Mesenchymal stem cell (in vitro differentiated cells and primary cell): ENCODE measurements at regions not wholly inside any gene's neighbourhood (a gene's known extent, or its start where the extent isn't known, plus 50 kb on each side); places are given as distances from the start of the nearest gene placed in this dataset.

Experiments
- DNase-seq: peaks from one replicate; pipeline ENCODE4 v3.0.0-alpha.2; 2013
- H2AFZ ChIP-seq: one replicate; pipeline ENCODE4 v1.6.1; 2013; ENCODE audit warnings: low read depth, mild to moderate bottlenecking, control low read depth, inconsistent platforms, low read length, moderate library complexity
- H2AK5ac ChIP-seq: 2 replicates; pipeline ENCODE4 v1.6.1; 2013; ENCODE audit warnings: low read length, moderate library complexity, mild to moderate bottlenecking, inconsistent platforms; ENCODE audit not compliant: severe bottlenecking
- H2BK120ac ChIP-seq: one replicate; pipeline ENCODE4 v1.6.1; 2013; ENCODE audit warnings: low read depth, mild to moderate bottlenecking, inconsistent platforms, low read length, moderate library complexity
- H2BK12ac ChIP-seq, 2 experiments: one replicate each; pipeline ENCODE4 v1.6.1; 2013; ENCODE audit warnings: inconsistent platforms in 2 of 2, low read length in 2 of 2, mild to moderate bottlenecking in 2 of 2, moderate library complexity in 2 of 2, control low read depth in 1 of 2
- H2BK15ac ChIP-seq: one replicate; pipeline ENCODE4 v1.6.1; 2013; ENCODE audit warnings: mild to moderate bottlenecking, low read depth, inconsistent platforms; ENCODE audit not compliant: poor library complexity, severe bottlenecking
- H2BK5ac ChIP-seq: 2 replicates; pipeline ENCODE4 v1.6.1; 2013; ENCODE audit warnings: low read depth, mild to moderate bottlenecking, low read length, control low read depth, inconsistent platforms; ENCODE audit not compliant: poor library complexity, severe bottlenecking
- H3K14ac ChIP-seq, 2 experiments: one replicate each; pipeline ENCODE4 v1.6.1; 2013; ENCODE audit warnings: inconsistent platforms in 2 of 2, low read length in 2 of 2, control low read depth in 1 of 2, mild to moderate bottlenecking in 1 of 2, moderate library complexity in 1 of 2
- H3K18ac ChIP-seq, 2 experiments: one replicate each; pipeline ENCODE4 v1.6.1; 2013; ENCODE audit warnings: inconsistent platforms in 2 of 2, low read length in 2 of 2, control low read depth in 1 of 2, low read depth in 1 of 2, mild to moderate bottlenecking in 1 of 2
- H3K23ac ChIP-seq, 2 experiments: one replicate each; pipeline ENCODE4 v1.6.1; 2013; ENCODE audit warnings: inconsistent platforms in 2 of 2, low read length in 2 of 2, mild to moderate bottlenecking in 2 of 2, moderate library complexity in 2 of 2, control low read depth in 1 of 2
- H3K27ac ChIP-seq: 2 replicates; pipeline ENCODE4 v1.5.1; 2013; ENCODE audit warnings: mild to moderate bottlenecking, moderate library complexity, low read length, control low read depth, inconsistent platforms; ENCODE audit not compliant: poor library complexity, severe bottlenecking
- H3K27me3 ChIP-seq, 2 experiments: 2 replicates each; pipeline versions ENCODE4 v1.6.1 to v1.7.0; 2013; ENCODE audit warnings: low read length in 2 of 2, mild to moderate bottlenecking in 2 of 2, moderate library complexity in 2 of 2, control low read depth in 1 of 2, inconsistent platforms in 1 of 2; ENCODE audit not compliant: control insufficient read depth in 1 of 2, insufficient read depth in 1 of 2
- H3K36me3 ChIP-seq, 2 experiments: 2 replicates each; pipeline versions ENCODE4 v1.6.1 to v1.7.0; 2013; ENCODE audit warnings: low read length in 2 of 2, control low read depth in 1 of 2, inconsistent platforms in 1 of 2, low read depth in 1 of 2, mild to moderate bottlenecking in 1 of 2; ENCODE audit not compliant: insufficient read depth in 2 of 2, control insufficient read depth in 1 of 2
- H3K4ac ChIP-seq, 2 experiments: one replicate each; pipeline ENCODE4 v1.6.1; 2013; ENCODE audit warnings: inconsistent platforms in 2 of 2, low read length in 2 of 2, mild to moderate bottlenecking in 2 of 2, moderate library complexity in 2 of 2, control low read depth in 1 of 2, low read depth in 1 of 2
- H3K4me1 ChIP-seq: 2 replicates; pipeline ENCODE4 v1.6.1; 2013; ENCODE audit warnings: low read depth, low read length, control low read depth; ENCODE audit not compliant: control insufficient read depth, insufficient read depth
- H3K4me2 ChIP-seq: 2 replicates; pipeline ENCODE4 v1.6.1; 2013; ENCODE audit warnings: low read length, mild to moderate bottlenecking, inconsistent platforms; ENCODE audit not compliant: poor library complexity, severe bottlenecking
- H3K4me3 ChIP-seq, 2 experiments: 2 replicates each; pipeline versions ENCODE4 v1.5.1 to v1.7.0; 2013; ENCODE audit warnings: low read length in 2 of 2, mild to moderate bottlenecking in 2 of 2, control low read depth in 1 of 2, low read depth in 1 of 2; ENCODE audit not compliant: insufficient read depth in 1 of 2
- H3K79me1 ChIP-seq: replicated peaks from 2 replicates; pipeline ENCODE4 v1.6.1; 2013; ENCODE audit warnings: mild to moderate bottlenecking, control low read depth, low read length, inconsistent platforms; ENCODE audit not compliant: poor library complexity, severe bottlenecking
- H3K9ac ChIP-seq: 2 replicates; pipeline ENCODE4 v1.7.0; 2013; ENCODE audit warnings: mild to moderate bottlenecking, low read length, moderate library complexity
- H3K9me3 ChIP-seq: 2 replicates; pipeline ENCODE4 v1.7.0; 2013; ENCODE audit warnings: mild to moderate bottlenecking, low read length; ENCODE audit not compliant: control insufficient read depth
- H4K8ac ChIP-seq: one replicate; pipeline ENCODE4 v1.6.1; 2013; ENCODE audit warnings: inconsistent platforms, mild to moderate bottlenecking, low read length, moderate library complexity
- H4K91ac ChIP-seq: one replicate; pipeline ENCODE4 v1.6.1; 2013; ENCODE audit warnings: mild to moderate bottlenecking, low read length, inconsistent platforms
- WGBS: methylation state at CpG from one replicate; pipeline ENCODE4 v1.1.7; 2013; ENCODE audit warnings: mixed read lengths; 5-methylcytosine and 5-hydroxymethylcytosine counted together

DNA sequence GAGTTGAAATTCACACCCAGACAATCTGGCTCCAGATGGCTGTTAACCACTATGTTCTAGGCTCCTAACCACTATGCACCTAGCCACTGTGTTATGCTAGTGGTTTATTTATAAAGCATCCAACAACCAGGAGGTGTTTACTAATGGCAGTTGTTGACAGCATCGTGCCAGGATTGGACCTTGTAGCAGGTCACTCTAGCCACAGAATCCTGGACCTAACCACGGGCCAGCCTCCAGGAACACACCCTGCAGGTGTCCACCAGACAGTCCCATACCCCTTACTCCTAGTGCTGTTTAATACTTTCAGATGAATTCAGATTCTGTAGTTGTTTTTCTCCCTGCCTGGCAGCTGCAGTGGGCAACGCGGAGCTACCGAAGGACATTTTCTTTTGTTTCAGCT is 109.4 kb upstream of the MYL2 start:
- Histone ChIP-seq H3K9me3 (no peaks in the 10 kb centered on the region), H3K4me3 (no peak overlapping the region), H3K27ac (no peak overlapping the region), H3K27me3 (peaks cover 69 to 89% of the 10 kb centered on the region in 2 experiments), H2BK5ac (no peak overlapping the region), H3K14ac (no peak overlapping the region), H2BK15ac (no peak overlapping the region), H3K36me3 (no peaks in the 10 kb centered on the region), H3K4me2 (no peak overlapping the region), H4K91ac (no peak overlapping the region), H2BK120ac (no peak overlapping the region), H2AK5ac (no peak overlapping the region), H2BK12ac (no peak overlapping the region), H3K23ac (no peak overlapping the region), H2AFZ (no peak overlapping the region), H4K8ac (no peak overlapping the region), H3K4ac (no peak overlapping the region), H3K18ac (no peak overlapping the region), H3K4me1 (peaks cover 10% of the 10 kb centered on the region), H3K9ac (no peak overlapping the region), H3K79me1 (no peaks in the 10 kb centered on the region)
- WGBS = 46% methylated on average over 5 of the region's 5 CpGs
- no peak for DNase-seq

DNA sequence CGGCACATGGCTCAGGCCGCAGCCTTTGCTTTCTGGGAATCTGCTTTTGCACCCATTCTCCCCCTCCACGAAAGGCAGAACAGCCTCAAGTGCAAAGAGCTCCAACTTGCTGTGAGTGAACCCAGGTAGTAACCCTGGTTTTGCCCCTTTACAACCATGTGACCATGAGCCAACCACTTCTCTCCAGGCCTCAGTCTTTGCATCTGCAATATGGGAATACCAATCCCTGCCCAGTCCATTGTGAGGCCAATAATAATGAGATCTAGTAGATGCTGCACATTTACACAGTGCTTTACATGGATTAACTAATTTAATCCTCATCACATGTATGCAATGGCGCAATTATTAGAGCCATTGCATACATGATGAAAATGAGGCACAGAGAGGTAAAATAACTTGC is 108.9 kb upstream of the MYL2 start:
- Histone ChIP-seq H3K23ac (no peak overlapping the region), H2BK5ac (no peak overlapping the region), H3K4me2 (no peak overlapping the region), H3K27me3 (peaks cover 70 to 91% of the 10 kb centered on the region in 2 experiments), H4K91ac (no peak overlapping the region), H3K79me1 (no peaks in the 10 kb centered on the region), H2AK5ac (no peak overlapping the region), H3K4me1 (peaks cover 7% of the 10 kb centered on the region), H2BK15ac (no peak overlapping the region), H3K27ac (no peak overlapping the region), H2BK12ac (no peak overlapping the region), H3K4me3 (no peak overlapping the region), H2AFZ (no peak overlapping the region), H3K9me3 (no peaks in the 10 kb centered on the region), H3K14ac (no peak overlapping the region), H3K9ac (no peak overlapping the region), H3K36me3 (no peaks in the 10 kb centered on the region), H3K18ac (no peak overlapping the region), H4K8ac (no peak overlapping the region), H3K4ac (no peak overlapping the region), H2BK120ac (no peak overlapping the region)
- DNase-seq = no peak
- WGBS = 82% methylated on average over 4 of the region's 4 CpGs

DNA sequence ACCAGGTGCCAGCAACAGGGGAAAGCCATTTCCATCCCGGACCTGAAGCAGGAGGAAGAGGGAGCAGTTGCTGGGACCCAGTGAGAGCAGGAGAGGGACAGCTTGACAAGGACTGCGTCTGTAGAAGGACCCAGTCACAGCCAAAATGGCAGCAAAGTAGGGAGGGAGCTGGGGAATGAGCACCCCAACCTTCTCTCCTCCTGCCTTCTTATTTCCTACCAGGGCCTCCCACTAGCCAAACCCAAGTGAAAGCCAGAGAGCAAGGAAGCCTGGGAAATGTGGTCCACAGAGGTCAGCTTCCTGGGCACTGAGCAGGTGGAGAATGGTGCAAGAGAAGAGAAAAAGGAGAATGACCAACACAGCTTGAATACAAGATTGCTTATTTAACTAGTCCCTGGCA is 108.5 kb upstream of the MYL2 start:
- H3K23ac ChIP-seq = no peak overlapping the region
- no peak overlapping the region for H2BK120ac ChIP-seq
- no peak overlapping the region for H4K91ac ChIP-seq
- peaks cover 71 to 94% of the 10 kb centered on the region in 2 experiments for H3K27me3 ChIP-seq
- no peaks in the 10 kb centered on the region for H3K79me1 ChIP-seq
- no peak overlapping the region for H3K18ac ChIP-seq
- no peak overlapping the region for H3K4me2 ChIP-seq
- H2BK15ac ChIP-seq = no peak overlapping the region
- no peak overlapping the region for H3K4ac ChIP-seq
- H2AK5ac ChIP-seq = no peak overlapping the region
- no peak overlapping the region for H2BK5ac ChIP-seq
- peaks cover 3% of the 10 kb centered on the region for H3K4me1 ChIP-seq
- H4K8ac ChIP-seq = no peak overlapping the region
- no peak overlapping the region for H2BK12ac ChIP-seq
- H3K9ac ChIP-seq = no peak overlapping the region
- no peak overlapping the region for H3K14ac ChIP-seq
- H3K27ac ChIP-seq = no peak overlapping the region
- no peaks in the 10 kb centered on the region for H3K9me3 ChIP-seq
- H2AFZ ChIP-seq = no peak overlapping the region
- no peak for DNase-seq
- 75% methylated on average over 2 of the region's 2 CpGs for WGBS
- H3K36me3 ChIP-seq = no peaks in the 10 kb centered on the region
- H3K4me3 ChIP-seq = no peak overlapping the region

DNA sequence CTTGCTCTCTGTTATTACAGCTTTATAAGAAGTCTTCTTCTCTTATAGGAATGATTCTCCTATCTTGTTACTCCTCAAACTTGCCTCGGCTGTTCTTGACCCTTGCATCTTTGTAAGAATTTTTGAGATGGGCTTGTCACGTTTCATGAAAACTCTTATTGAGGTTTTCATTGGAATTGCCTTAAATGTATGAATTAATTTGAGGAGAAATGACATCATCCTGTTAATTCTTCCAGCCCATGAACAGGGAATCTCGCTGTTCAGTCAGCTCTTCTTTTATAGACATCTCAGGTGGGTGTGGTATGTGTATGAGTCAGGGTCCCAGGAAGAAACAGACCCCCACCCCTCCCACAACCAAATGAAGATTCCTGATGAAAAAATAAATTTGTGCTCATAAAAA is 107.1 kb upstream of the MYL2 start:
- Histone ChIP-seq H3K23ac (no peak overlapping the region), H2BK12ac (no peak overlapping the region), H2AFZ (no peak overlapping the region), H2BK5ac (no peak overlapping the region), H2BK15ac (no peak overlapping the region), H2AK5ac (no peak overlapping the region), H3K79me1 (no peaks in the 10 kb centered on the region), H3K18ac (no peak overlapping the region), H3K36me3 (no peaks in the 10 kb centered on the region), H3K4me2 (no peak overlapping the region), H4K8ac (no peak overlapping the region), H3K4me3 (no peak overlapping the region), H3K9me3 (no peaks in the 10 kb centered on the region), H3K4ac (no peak overlapping the region), H3K27me3 (peaks cover 68 to 92% of the 10 kb centered on the region in 2 experiments), H3K14ac (no peak overlapping the region), H3K27ac (no peak overlapping the region), H2BK120ac (no peak overlapping the region), H3K9ac (no peak overlapping the region), H4K91ac (no peak overlapping the region), H3K4me1 (no peaks in the 10 kb centered on the region)
- WGBS = 50% methylated on average over 1 of the region's 3 CpGs
- DNase-seq = no peak
